ENCODE measurements at regions not wholly inside any gene's neighbourhood (a gene's known extent, or its start where the extent isn't known, plus 50 kb on each side); places are given as distances from the start of the nearest gene placed in this dataset.
"Not testable (repeated sequence)": the region's sequence is repeated elsewhere in the genome, so short reads cannot be mapped to it uniquely, and the experiment has no call there.

GRCh38 chr4:118631321-118632050 is 53.7 kb upstream of the METTL14 start:
- TF ChIP-seq EZH2phosphoT487, EZH2 (IDR thresholded peaks at IDR 0.05): not testable (repeated sequence)
